NCI-H2227 (cell line): ENCODE measurements at regions not wholly inside any gene's neighbourhood (a gene's known extent, or its start where the extent isn't known, plus 50 kb on each side); places are given as distances from the start of the nearest gene placed in this dataset.

Experiments used
- DNase-seq: peaks from one replicate; lab custom pipeline; 2025; ENCODE audit not compliant: unreplicated experiment; lab: John Stamatoyannopoulos, UW

DNA sequence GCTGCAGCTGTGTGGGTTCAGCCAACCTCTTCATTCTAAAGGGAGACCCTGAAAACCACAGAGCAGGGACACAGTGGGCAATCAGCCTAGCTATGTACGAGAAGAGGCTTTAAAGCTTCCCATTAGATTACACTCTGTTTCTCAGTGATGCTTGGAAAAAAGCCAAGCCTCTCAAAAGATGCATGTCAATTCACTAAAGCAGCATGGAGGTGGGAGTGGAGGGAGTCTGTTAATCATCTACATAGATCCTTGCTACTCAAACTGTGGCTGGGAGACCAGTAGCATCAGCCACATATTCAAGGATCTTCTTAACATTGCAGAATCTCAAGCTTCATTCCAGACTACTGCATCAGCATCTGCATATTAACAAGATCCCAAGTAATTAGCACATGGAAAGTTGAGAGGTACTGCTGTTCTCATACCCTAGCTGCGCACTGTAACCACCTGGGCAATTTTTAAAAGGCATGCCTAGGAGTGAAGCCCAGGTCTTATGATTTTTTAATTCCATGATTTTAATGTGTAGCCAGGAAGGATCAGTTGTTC lies 305.9 kb downstream of the PMP22 start:
- no peak for DNase-seq

DNA sequence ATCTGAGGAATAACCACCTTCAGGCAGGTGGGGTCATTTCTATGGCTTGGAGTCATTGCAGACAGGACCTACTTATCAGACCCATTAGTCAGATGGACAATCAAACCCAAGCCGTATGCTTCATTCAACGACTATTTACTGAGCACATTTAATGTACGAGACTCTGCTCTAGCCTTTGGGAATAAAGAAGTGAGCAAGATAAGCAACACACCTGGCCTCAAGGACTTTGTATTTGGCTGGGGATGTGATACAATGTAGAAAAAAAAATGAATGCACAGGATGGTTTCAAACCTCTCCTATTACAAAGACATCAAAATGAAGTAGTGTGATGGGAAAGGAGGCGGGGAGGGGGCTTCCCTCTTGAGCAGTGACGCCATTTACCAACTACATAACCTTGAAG lies 311.7 kb downstream of the PMP22 start:
- DNase-seq, result no peak

DNA sequence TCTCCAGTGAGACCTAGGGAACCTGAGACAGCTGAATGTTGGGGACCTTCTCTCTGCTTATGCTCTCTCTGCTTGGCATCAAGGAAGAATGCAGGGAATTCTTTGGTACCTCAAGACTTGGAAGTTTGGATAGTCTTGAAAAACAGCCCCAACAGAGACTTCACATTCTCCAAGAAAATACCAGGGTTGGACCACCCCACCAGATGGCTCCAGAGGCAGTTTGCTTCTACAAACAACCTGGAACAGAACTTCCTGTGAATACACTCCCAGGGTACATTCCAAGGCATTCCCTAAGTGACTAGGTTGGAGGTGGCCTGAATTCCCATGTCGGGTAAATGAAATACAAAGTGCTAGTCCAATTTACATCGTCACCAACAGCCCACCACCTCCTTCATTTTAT lies 314.4 kb downstream of the PMP22 start:
- DNase-seq, result no peak

DNA sequence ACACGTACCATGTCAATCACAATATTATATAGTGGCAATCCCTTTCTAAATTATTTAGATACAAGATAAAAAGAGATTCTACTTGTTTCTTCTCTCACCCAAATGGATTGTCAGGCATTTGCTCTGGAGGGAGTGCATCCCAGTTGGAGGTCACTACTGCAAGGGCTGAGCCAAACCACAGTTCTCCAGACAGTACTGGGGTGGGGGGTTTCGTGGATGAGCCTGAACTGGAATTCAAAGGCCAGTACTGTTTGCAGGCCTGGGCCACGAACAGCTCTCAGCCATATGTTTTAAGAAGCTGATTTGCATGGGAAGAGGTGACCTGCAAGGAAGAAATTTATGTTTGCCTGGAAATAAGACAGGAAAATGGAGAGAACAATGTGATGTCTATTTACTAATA lies 314.9 kb downstream of the PMP22 start:
- DNase-seq, result no peak

DNA sequence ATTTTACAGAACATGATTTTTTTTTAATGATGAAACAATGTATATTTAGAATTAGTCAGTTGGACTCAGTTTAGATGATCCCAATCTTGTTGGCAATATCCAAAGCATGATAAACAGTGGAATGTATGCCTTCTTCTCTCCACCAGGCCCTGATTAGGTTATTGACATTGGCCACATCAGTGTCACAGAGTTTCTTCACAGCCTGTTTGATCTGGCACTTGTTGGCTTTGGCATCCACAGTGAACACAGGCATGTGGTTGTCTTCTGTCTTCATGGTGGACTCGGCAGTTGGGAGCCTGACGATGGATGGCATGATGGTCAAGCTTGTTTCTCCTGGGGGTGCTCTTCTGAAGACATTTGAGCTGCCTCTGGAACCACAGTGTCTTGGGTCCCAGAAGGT lies 317.5 kb downstream of the PMP22 start:
- no peak for DNase-seq

DNA sequence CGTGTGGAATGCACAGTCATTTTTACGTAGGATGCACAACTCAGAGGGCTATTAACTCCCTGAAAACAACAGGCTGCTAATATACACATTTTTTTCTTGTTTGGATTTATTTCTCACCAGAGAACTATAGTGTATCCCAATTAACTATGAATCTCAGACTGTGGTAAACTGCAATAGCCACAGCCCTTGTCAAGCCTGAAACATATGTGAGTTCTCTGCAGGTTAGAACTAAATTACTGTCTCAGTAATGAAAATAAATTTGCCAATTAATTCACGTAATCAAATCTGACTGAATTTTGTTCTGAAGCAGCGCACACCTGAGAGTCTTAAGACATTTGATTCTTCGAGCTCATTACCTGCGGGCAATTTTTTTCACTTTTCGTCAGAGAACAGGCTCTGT lies 318.6 kb downstream of the PMP22 start:
- no peak for DNase-seq

DNA sequence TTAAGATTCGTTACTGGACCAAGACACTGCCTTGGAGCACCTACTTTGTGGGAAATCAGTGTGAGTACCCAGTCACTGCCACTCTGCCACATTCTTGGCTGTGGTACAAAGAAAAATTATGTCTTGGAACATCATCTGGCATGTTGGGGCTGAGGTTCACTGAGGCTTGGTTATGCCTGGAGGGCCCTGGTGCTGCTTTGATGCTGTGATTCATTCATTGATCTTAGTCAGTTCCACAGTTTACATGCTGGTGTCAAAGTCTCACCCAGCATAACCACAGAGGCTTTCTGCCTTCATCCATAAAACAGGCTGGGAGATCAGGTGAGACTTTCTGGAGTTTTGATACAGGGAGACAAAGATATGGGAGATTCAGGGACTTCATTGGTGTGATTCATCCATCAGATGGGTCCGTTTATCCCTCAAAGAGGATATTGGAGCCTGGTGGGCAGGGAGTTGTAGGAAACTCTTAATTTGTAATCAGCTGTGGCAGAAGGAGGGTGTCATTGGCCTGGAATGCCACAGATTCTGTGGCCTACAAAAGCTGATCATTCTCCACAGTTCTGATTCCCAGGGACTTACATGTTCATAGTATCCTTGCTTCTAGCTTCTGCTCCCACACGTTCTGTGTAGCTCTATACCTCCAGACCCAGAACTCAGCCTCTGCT lies 322.5 kb downstream of the PMP22 start:
- no peak for DNase-seq

DNA sequence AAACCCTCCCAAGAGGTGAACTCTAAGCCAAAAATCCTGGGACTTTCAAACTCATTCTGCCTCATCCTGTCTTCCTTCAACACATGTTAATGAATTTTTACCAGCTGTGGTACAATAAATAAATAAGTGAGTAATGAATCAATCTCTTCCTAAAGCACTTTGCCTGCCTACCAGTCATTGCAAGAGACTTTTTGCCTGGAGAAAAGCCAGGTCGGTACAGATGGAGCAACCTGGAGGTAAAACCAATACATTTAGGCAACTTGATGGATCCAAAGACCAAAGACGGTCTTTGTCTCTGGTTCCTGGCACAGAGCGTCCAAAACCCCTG lies 324.2 kb downstream of the PMP22 start:
- no peak for DNase-seq

DNA sequence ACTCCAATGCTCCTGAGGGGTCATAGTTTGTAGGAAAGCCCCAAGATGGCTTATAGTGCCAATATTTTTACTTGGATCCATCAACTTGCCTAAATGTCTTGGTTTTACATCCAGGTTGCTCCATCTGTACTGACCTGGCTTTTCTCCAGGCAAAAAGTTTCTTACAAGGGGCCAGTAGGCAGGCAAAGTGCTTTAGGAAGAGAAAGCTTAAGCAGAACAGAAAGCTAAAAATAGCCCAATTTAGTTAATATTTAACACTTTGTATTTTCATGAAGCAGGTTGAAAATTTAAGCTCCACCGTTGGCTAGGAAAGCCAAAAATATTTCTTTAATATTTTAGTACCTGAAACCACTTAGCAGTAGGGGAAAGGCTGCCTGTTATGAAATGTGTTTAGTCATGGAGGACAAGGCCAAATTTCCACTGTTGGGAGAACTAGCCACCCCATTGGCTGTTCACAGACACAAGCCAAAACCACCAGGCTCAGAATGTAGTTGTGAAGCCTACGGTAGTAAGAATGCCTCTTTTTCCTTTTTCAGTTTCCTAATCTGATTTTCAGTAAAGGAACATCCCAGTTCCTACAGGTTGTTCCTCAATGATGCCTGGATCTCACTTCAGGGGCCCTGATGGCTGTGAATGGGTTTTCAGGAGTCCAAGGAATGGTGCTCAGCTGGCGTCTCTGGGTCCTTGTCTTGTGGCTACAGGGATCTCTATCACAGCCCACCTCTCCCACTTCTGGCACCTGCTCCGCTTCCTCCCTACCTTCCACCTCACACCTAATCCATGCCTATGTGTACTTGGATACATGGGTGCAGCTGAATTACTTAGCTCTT lies 324.8 kb downstream of the PMP22 start:
- DNase-seq, result no peak

DNA sequence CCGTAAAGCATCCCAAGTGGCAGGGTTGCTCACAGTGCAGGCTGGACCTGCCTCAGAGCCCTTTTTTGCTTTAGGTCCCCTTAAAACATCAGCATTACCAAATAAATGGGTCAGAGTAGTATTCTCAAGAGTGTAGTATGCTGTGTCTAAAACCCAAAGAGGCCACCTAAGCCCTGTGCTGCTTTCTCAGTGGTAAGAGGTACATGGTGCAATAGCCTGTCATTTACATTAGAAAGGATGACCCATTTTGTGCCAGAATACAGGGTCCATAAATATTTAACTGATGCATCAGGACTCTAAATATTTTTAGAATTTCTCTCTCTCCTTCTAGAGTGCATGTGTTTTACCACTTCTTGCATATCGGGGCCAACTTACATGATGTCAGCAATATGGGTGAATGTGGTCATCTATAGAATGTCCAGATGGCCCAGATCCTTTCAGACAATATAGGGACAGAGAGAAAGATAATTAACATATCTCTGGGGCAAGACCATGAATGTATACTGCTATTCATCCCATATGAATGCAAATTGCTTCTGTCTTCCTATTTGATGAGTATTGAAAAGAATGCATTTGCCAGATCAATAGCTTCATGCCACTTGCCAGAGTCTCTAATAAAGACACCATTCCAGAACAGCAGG lies 329.2 kb downstream of the PMP22 start:
- no peak for DNase-seq

DNA sequence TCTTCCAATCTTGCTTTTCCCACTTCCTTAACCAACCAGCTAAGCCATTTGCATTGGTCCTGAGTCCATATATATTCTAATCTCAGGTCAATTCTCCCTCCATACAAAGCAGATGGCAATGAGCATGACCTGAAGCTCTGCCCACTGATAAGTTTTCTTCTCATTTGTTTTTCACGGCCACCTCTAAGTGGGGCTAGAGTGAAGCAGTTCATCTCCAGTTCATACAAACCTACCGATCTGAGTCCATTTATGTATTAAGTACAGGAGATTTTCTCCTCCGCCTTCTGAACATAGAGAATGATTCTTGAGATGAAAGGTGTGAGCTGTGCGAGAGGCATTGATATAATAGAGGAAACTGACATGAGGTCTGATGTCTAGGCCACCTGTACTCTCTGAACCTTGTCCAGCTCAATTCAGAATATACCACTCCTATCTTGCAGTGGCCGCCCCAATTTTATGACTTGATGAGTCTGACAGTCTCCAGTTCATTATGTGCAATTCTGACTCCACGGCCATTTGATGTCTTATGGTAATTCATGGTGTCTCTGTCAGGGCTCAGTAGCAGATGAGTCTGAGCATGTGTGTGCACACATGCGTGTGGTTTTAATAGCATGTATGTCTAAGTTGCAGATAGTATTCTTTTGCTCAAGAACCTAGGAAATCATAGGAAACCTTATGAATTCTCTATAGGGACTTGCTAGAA lies 329.8 kb downstream of the PMP22 start:
- no peak for DNase-seq

DNA sequence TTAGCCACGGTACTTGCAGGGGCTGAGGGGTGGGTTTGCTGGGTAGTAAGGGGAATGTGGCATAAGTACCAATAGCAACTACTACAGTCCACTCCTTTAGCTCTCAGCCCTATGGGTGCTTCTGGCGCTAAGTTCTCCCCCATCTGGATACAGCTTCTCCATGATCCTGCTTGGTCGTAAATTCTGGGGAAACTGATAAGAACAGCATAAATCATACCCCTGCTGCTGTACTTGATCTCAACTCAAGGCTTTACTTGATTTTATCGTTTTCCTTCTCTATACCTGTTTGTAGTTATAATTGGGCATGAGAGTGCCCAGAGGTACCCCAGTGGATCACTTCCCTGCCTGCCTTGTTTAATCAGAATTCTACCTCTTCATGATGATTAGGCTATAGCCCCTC lies 331.4 kb downstream of the PMP22 start:
- DNase-seq, result no peak

DNA sequence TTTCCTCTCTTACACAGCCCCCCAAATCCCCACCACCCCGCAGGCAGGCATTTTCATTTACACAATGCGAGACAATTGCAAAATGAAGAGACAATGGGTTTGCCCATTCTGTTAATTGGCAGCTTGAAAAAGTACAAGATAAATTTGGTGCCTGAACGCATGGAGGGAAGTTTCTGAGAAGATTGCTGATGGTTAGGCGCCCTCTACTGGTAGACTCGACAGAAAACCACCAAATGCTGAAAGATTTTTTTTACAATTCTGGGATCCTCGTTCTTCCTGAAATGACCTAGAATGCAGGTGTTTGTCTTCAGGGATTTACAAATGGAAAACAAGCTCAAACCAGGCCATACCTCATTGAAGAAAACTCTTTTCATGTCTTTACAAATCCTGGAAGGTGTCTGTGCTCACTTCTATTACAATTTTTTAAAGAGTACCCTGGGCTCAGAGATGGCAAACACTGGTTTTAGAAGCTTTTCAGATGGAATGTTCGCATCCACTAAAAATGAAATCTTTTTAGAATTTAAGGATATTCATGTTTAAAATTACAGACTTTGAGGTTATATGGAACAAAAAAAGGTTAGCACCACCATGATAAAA lies 338.5 kb downstream of the PMP22 start:
- peak; percentile 3 for DNase-seq

DNA sequence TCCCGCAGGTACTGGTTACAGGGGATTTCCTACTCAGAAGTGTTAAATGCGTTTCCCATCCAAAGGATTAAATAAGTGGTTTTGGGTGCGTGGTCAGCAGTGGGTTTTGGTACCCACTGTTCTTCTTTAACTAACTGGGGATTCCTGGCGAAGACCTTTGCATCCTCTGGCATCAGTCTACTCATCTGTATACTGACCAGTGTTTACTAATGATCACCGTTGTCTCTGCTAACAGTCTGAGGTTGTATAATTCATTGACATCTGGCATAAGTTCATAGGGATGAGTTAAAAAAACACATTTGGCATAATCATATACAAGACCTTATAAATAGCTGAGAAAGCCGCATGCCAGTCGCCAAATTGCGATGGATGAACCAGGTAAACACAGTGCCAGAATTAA lies 339.1 kb downstream of the PMP22 start:
- no peak for DNase-seq

DNA sequence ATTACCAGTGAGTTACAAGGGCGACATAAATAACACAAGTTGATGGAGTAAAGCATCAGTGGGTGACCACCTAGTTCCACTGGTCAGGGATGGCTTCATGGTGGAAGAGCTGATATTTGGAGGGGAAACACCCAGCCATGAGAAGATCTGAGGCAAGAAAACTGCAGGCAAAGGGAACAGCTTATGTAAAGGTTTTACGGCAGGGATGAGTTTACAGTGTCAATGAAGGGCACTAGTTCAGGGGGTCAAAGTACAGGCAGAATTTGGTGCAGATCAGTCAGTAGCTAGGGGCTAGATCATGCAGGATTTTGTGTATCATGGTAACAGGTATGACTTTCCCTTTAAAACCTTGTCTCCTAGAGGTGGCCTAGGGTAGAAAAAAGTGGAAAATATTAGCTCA lies 339.6 kb downstream of the PMP22 start:
- no peak for DNase-seq

DNA sequence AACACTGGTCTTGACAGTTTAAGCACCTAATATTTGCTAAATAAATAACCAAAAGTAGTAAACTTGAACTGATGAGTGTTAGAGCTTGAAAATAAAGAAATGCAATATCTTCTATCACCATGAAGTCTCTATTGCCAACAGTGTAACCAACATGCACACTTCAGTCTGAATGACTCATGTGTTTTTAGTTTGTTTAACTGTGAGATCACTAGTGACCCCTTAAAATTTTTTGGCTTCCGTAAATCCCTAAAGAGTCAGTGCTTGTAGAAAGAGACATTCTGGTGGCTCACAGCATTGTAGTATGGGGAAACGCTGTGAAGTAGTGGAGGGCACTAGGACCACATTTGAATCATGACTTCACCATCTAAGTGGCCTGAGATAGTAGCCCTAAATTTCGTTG lies 341.1 kb downstream of the PMP22 start:
- DNase-seq, result no peak

DNA sequence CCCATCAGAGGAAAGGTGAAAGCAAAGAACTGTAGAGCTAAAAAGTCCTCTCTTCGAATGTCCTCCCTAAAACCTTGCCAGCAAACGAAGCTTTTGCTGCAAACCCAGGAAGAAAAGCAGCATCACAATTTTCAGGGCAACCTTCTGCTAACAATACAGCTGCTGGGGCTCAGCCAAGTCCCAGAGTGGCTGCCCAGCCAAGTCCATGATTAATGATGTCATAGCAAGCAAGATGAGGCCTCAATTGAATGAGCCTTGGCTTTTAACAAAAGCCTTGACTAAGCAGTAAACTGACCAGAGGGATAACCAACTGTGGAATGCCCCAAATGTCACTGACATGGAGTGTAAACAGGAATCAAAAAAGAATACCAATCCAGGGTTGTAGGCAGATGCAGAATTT lies 342.7 kb downstream of the PMP22 start:
- no peak for DNase-seq

DNA sequence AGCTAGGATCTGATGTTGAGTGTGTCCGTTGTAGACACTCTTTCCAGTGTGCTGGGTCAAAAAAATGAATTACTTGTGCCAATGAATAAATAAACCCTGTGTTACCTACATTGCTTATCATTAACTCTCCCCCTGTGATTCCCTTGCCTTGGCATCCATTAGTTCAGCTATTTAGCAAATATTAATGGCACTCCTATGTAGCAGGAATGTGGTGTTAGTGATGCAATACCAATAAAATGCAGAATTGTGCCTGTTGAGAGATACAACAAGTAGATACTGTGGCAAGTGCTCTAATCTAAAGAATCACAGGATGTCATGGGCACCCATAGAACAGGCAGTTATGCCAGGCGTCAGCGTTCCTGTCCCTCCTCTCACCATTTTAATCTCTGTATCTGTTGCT lies 343.2 kb downstream of the PMP22 start:
- no peak for DNase-seq

DNA sequence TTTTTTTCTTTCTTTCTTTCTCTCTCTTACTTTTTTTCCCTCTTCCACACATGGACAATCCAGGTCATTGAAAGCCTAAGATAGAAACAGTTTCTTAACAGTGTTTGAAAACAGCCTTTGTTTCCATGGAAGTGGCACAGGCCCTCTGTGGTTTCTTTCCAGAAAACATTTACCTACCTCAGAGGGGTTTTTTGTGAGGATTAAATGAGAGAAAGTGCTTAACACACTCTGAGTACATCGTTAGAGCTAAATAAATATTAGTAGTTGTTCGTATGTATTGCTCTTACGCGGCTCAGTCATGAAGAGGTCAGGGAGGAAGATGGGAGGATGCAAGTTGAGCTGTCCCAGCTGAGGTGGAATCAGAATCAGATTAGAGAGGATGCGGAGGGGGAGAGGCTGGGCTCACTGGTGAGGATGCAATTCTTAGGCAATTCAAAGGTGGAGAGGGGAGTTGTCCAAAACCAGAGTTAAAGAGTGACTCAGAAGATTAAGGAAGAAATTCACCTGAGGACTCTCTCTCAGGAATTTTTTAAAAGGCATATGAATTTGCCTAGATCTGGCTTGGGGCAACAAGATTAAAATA lies 345.4 kb downstream of the PMP22 start:
- DNase-seq, result no peak

DNA sequence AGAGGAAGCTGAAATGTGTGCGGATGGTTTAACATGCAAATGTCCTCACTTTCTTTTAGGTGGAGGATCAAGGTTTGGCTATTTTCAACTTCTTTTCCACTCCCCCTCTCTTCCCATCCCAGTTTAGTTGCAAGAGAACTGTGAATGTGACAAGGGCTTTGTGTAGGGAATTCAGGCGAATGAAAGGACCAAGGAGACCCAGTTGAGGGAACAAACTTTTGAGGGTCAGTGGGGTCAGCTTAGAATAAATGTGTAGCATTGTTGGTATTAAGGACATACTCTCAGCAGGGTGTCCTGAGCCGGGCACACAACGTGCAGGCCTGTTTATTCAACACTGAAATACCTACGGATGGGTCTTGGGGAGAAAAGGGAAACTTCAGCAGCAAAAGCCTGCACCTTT lies 346.0 kb downstream of the PMP22 start:
- DNase-seq, result no peak

DNA sequence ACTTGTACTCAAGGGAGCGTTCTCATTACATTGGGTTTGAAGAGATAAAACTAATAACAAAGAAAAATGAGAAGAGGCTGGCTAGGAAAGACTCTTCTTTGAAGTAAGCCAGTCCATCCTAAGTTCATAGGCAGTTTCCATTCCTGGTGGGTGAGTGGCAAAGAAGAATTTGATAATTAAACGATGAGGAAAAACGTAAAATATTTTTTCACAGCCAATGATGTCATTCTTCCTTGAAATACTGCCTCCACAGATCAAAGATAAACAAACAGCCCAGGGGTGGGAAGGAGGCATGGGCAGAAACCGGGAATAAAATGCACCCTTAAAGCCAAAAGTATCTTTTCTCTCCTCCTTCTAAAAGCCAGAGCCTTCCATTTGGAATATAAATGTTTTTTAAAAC lies 346.6 kb downstream of the PMP22 start:
- no peak for DNase-seq
